SK-N-SH (cell line): ENCODE measurements at regions not wholly inside any gene's neighbourhood (a gene's known extent, or its start where the extent isn't known, plus 50 kb on each side); places are given as distances from the start of the nearest gene placed in this dataset.

Experiments used
- CTCF ChIA-PET: fragments of 300-600, 350-600 bp; formaldehyde crosslinking; extraction: SDS; loops from one replicate; lab custom pipeline; 2021; lab: Yijun Ruan, JAX
- POLR2A ChIA-PET: fragments of 350-600 bp; sonication (Branson Sonifier 250); formaldehyde crosslinking; extraction: SDS; loops from one replicate; lab custom pipeline; 2020; ENCODE audit warnings: antibody characterized with exemption, inconsistent platforms; lab: Yijun Ruan, JAX
- DNase-seq: peaks from one replicate; pipeline ENCODE4 v3.0.0; 2012
- H2AFZ ChIP-seq: fragments of 200-600 bp; sonication (generic); 2 replicates; pipeline ENCODE4 v1.8.1; 2016; ENCODE audit warnings: antibody characterized with exemption, mild to moderate bottlenecking, low read depth
- H3F3A ChIP-seq: fragments of 200-600 bp; sonication (generic); replicated peaks from 2 replicates; pipeline ENCODE3; 2016; ENCODE audit warnings: antibody characterized with exemption, mild to moderate bottlenecking; ENCODE audit not compliant: insufficient read depth
- H3K27ac ChIP-seq, 2 experiments: fragments of 200-500 bp in 1 of 2; fragments of 200-600 bp in 1 of 2; sonication (Bioruptor generic) in 1 of 2; sonication (generic), shearing (Covaris generic) in 1 of 2; 2 replicates each; pipeline versions ENCODE4 v1.5.1 to v1.6.1; 2014 to 2016; ENCODE audit warnings: low read depth in 2 of 2, inconsistent platforms in 1 of 2, low read length in 1 of 2, mild to moderate bottlenecking in 1 of 2, mixed read lengths in 1 of 2
- H3K27me3 ChIP-seq: fragments of 200-600 bp; sonication (generic), shearing (Covaris generic); 2 replicates; pipeline ENCODE4 v1.6.1; 2016; ENCODE audit warnings: mixed run types; ENCODE audit not compliant: insufficient read depth
- H3K36me3 ChIP-seq, 2 experiments: fragments of 200-500 bp in 1 of 2; fragments of 200-600 bp in 1 of 2; sonication (Bioruptor generic) in 1 of 2; sonication (generic) in 1 of 2; replicated peaks in 1 of 2; 2 replicates each; pipeline versions ENCODE3 to v1.5.1; 2014 to 2016; ENCODE audit warnings: low read length in 1 of 2, mild to moderate bottlenecking in 1 of 2; ENCODE audit not compliant: insufficient read depth in 2 of 2, control insufficient read depth in 1 of 2
- H3K4me1 ChIP-seq, 2 experiments: fragments of 200-500 bp in 1 of 2; fragments of 200-600 bp in 1 of 2; sonication (Bioruptor generic) in 1 of 2; sonication (generic), shearing (Covaris generic) in 1 of 2; 2 replicates each; pipeline versions ENCODE4 v1.5.1 to v1.6.1; 2014 to 2016; ENCODE audit warnings: low read depth in 1 of 2, low read length in 1 of 2, mixed run types in 1 of 2; ENCODE audit not compliant: insufficient read depth in 2 of 2, control insufficient read depth in 1 of 2
- H3K4me2 ChIP-seq: fragments of 200-600 bp; sonication (generic), shearing (Covaris generic); 2 replicates; pipeline ENCODE4 v1.6.1; 2017; ENCODE audit warnings: mixed run types
- H3K4me3 ChIP-seq, 2 experiments: fragments of 200-500 bp in 1 of 2; fragments of 200-600 bp in 1 of 2; sonication (Bioruptor generic) in 1 of 2; sonication (generic), shearing (Covaris generic) in 1 of 2; 2 replicates each; pipeline versions ENCODE4 v1.5.1 to v1.8.1; 2014 to 2016; ENCODE audit warnings: low read depth in 2 of 2, inconsistent platforms in 1 of 2, low read length in 1 of 2, mild to moderate bottlenecking in 1 of 2, mixed read lengths in 1 of 2, moderate library complexity in 1 of 2
- H3K79me2 ChIP-seq: fragments of 200-600 bp; sonication (generic); 2 replicates; pipeline ENCODE4 v1.8.1; 2017; ENCODE audit warnings: mild to moderate bottlenecking; ENCODE audit not compliant: insufficient read depth
- H3K9ac ChIP-seq: fragments of 200-600 bp; sonication (generic); 2 replicates; pipeline ENCODE4 v1.6.1; 2017; ENCODE audit warnings: mixed run types
- H3K9me2 ChIP-seq: fragments of 200-600 bp; sonication (generic); 2 replicates; pipeline ENCODE4 v1.6.1; 2017; ENCODE audit warnings: mixed run types
- H3K9me3 ChIP-seq: fragments of 200-600 bp; sonication (generic); 2 replicates; pipeline ENCODE4 v1.6.1; 2017; ENCODE audit warnings: mixed run types, mild to moderate bottlenecking, moderate library complexity
- H4K20me1 ChIP-seq: fragments of 200-600 bp; sonication (generic); 2 replicates; pipeline ENCODE4 v1.6.1; 2017; ENCODE audit warnings: mild to moderate bottlenecking, mixed run types; ENCODE audit not compliant: insufficient read depth
- CHD2 ChIP-seq: fragments of 150-350 bp; IDR thresholded peaks from 2 replicates; pipeline ENCODE4 v1.6.1; 2018; ENCODE audit warnings: low read length; ENCODE audit not compliant: partially characterized antibody
- ELF1 ChIP-seq: IDR thresholded peaks from 2 replicates; pipeline ENCODE4 v1.4.0; 2012
- EZH2phosphoT487 ChIP-seq: fragments of 200-600 bp; sonication (generic); IDR thresholded peaks from 2 replicates; pipeline ENCODE4 v1.6.1; 2017; ENCODE audit warnings: low read depth, mixed run types, mild to moderate bottlenecking, antibody characterized with exemption, moderate library complexity, borderline replicate concordance
- FOSL2 ChIP-seq: IDR thresholded peaks from 2 replicates; pipeline ENCODE4 v1.4.0; 2012; ENCODE audit warnings: low read depth, mild to moderate bottlenecking, moderate library complexity, borderline replicate concordance
- FOXJ3 ChIP-seq: sonication (generic); formaldehyde crosslinking; IDR thresholded peaks from 2 replicates; pipeline ENCODE4 v1.5.1; 2020; ENCODE audit warnings: mild to moderate bottlenecking, missing genetic modification reagents
- GABPA ChIP-seq: IDR thresholded peaks from 2 replicates; pipeline ENCODE4 v1.4.0; 2012; ENCODE audit warnings: low read depth, mild to moderate bottlenecking
- GATA2 ChIP-seq: sonication (generic); formaldehyde crosslinking; IDR thresholded peaks from 2 replicates; pipeline ENCODE4 v1.5.0; 2020; ENCODE audit warnings: mild to moderate bottlenecking, missing genetic modification reagents
- NFIC ChIP-seq: IDR thresholded peaks from 2 replicates; pipeline ENCODE4 v1.4.0; 2012; ENCODE audit warnings: borderline replicate concordance
- NRF1 ChIP-seq: IDR thresholded peaks from 2 replicates; pipeline ENCODE4 v1.6.1; 2012; ENCODE audit warnings: low read depth, mild to moderate bottlenecking, low read length
- POLR2AphosphoS5 ChIP-seq: IDR thresholded peaks from 2 replicates; pipeline ENCODE4 v1.6.1; 2012; ENCODE audit warnings: low read depth, low read length
- RAD21 ChIP-seq: IDR thresholded peaks from 2 replicates; pipeline ENCODE4 v1.6.1; 2012; ENCODE audit warnings: mild to moderate bottlenecking, low read length
- RFX5 ChIP-seq: IDR thresholded peaks from 2 replicates; pipeline ENCODE4 v1.6.1; 2012; ENCODE audit warnings: mild to moderate bottlenecking, improper control_type of control experiment, low read length
- YY1 ChIP-seq: IDR thresholded peaks from 2 replicates; pipeline ENCODE4 v1.4.0; 2012; ENCODE audit warnings: low read depth, mild to moderate bottlenecking
- WGBS: methylation state at CpG from one replicate; pipeline ENCODE4 v1.1.6; 2017; ENCODE audit warnings: low lambda C conversion rate; 5-methylcytosine and 5-hydroxymethylcytosine counted together
- TF ChIP-seq, protein P1 (sequence below): fragments of 150-350 bp; IDR thresholded peaks from 2 replicates; pipeline ENCODE4 v1.6.1; 2017; ENCODE audit warnings: antibody characterized with exemption, low read length, low read depth, borderline replicate concordance
- TF ChIP-seq, protein P2 (sequence below): IDR thresholded peaks from 2 replicates; pipeline ENCODE4 v1.6.1; 2012; ENCODE audit warnings: mild to moderate bottlenecking, low read depth, low read length, moderate library complexity
- TF ChIP-seq, protein P3 (sequence below): IDR thresholded peaks from 2 replicates; pipeline ENCODE4 v1.4.0; 2012; ENCODE audit warnings: low read depth

- H3K4me1 ChIP-seq: no peaks in the 10 kb centered on the region; a peak in 1 of 4 replicates
- ChIA-PET POLR2A (no interaction called here), CTCF (interaction anchor here (1.4 to 2.8 kb wide), 2 partner anchors 15 to 398 kb away, joined by 5 to 15 read pairs; no protein-coding TSS in a partner anchor)
- H3K9ac ChIP-seq: no peak overlapping the region
- H3K4me2 ChIP-seq: no peak overlapping the region
- no peak for DNase-seq
- 90% methylated on average over 4 of the region's 4 CpGs for WGBS
- H3K9me3 ChIP-seq: no peaks in the 10 kb centered on the region
- no peak overlapping the region for H2AFZ ChIP-seq
- H3K27ac ChIP-seq: no peak overlapping the region
- TF ChIP-seq FOSL2 (no peak), RAD21 (no peak)
- no peaks in the 10 kb centered on the region for H3F3A ChIP-seq
- no peaks in the 10 kb centered on the region for H3K27me3 ChIP-seq
- no peaks in the 10 kb centered on the region for H3K79me2 ChIP-seq
- no peaks in the 10 kb centered on the region for H4K20me1 ChIP-seq
- H3K36me3 ChIP-seq: no peaks in the 10 kb centered on the region
- no peaks in the 10 kb centered on the region for H3K9me2 ChIP-seq
- no peak overlapping the region for H3K4me3 ChIP-seq
Observed at GRCh38 chr2:138389063-138389462, 112.5 kb upstream of the SPOPL start.

DNA sequence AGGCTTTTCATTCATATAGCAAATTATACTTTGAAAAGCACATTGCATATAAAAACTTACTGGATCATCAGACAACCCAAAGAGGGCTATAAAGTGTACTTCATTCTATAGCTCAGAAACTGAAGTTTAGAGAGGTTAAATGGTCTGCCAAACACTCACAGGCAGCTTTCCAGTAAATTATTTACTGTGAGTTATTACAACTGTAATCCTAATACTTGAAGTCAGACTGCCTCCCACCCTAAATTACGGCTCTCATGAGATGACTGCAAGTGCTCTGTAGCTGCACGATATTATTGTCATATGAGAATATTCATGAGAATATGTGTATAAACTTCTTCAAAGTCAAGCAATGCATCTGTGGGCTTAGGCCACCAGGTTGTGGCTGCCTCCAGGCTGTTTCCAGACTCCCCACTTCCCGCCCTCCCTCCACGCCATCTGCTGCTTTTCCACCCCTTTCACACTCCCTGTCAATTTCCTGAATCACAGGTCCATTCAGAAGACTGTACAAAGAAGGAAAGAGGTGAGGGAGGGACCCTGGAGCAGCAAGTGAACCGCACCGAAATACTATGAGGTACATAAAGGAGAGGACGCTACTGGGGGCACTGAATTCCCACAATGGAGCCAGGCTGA is 111.1 kb upstream of the SPOPL start:
- Histone ChIP-seq H3K36me3 (no peaks in the 10 kb centered on the region), H3K4me1 (no peaks in the 10 kb centered on the region; a peak in 1 of 4 replicates), H3K9ac (no peak overlapping the region), H3K79me2 (no peaks in the 10 kb centered on the region), H3K27me3 (no peaks in the 10 kb centered on the region), H3K27ac (no peak overlapping the region), H3K4me3 (no peak overlapping the region), H4K20me1 (no peaks in the 10 kb centered on the region), H3K9me3 (no peaks in the 10 kb centered on the region), H3K9me2 (no peaks in the 10 kb centered on the region), H3K4me2 (no peak overlapping the region), H3F3A (no peaks in the 10 kb centered on the region), H2AFZ (no peak overlapping the region)
- WGBS: 96% methylated on average over 7 of the region's 7 CpGs
- ChIA-PET CTCF (interaction anchor here (1.4 to 2.8 kb wide), 2 partner anchors 17 to 396 kb away, joined by 5 to 15 read pairs; no protein-coding TSS in a partner anchor), POLR2A (no interaction called here)
- DNase-seq: no peak
- no peak for TF ChIP-seq FOXJ3
- TF ChIP-seq, protein P1, sequence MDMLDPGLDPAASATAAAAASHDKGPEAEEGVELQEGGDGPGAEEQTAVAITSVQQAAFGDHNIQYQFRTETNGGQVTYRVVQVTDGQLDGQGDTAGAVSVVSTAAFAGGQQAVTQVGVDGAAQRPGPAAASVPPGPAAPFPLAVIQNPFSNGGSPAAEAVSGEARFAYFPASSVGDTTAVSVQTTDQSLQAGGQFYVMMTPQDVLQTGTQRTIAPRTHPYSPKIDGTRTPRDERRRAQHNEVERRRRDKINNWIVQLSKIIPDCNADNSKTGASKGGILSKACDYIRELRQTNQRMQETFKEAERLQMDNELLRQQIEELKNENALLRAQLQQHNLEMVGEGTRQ: no peak
- TF ChIP-seq, protein P2, sequence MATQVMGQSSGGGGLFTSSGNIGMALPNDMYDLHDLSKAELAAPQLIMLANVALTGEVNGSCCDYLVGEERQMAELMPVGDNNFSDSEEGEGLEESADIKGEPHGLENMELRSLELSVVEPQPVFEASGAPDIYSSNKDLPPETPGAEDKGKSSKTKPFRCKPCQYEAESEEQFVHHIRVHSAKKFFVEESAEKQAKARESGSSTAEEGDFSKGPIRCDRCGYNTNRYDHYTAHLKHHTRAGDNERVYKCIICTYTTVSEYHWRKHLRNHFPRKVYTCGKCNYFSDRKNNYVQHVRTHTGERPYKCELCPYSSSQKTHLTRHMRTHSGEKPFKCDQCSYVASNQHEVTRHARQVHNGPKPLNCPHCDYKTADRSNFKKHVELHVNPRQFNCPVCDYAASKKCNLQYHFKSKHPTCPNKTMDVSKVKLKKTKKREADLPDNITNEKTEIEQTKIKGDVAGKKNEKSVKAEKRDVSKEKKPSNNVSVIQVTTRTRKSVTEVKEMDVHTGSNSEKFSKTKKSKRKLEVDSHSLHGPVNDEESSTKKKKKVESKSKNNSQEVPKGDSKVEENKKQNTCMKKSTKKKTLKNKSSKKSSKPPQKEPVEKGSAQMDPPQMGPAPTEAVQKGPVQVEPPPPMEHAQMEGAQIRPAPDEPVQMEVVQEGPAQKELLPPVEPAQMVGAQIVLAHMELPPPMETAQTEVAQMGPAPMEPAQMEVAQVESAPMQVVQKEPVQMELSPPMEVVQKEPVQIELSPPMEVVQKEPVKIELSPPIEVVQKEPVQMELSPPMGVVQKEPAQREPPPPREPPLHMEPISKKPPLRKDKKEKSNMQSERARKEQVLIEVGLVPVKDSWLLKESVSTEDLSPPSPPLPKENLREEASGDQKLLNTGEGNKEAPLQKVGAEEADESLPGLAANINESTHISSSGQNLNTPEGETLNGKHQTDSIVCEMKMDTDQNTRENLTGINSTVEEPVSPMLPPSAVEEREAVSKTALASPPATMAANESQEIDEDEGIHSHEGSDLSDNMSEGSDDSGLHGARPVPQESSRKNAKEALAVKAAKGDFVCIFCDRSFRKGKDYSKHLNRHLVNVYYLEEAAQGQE: no peak
- no peak for TF ChIP-seq CHD2
- no peak for TF ChIP-seq GATA2 (CRISPR knock-in tag)
- TF ChIP-seq NFIC: no peak
- TF ChIP-seq GABPA: no peak
- TF ChIP-seq, protein P3, sequence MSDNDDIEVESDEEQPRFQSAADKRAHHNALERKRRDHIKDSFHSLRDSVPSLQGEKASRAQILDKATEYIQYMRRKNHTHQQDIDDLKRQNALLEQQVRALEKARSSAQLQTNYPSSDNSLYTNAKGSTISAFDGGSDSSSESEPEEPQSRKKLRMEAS: no peak
- TF ChIP-seq NRF1: no peak
- no peak for TF ChIP-seq POLR2AphosphoS5
- TF ChIP-seq YY1: no peak
- no peak for TF ChIP-seq EZH2phosphoT487
- TF ChIP-seq ELF1: no peak
- no peak for TF ChIP-seq RFX5
